ENCODE measurements at regions not wholly inside any gene's neighbourhood (a gene's known extent, or its start where the extent isn't known, plus 50 kb on each side); places are given as distances from the start of the nearest gene placed in this dataset.

- H3K4me1 ChIP-seq (ENCODE audit: control insufficient read depth in 2 of 2, insufficient read depth in 2 of 2, low read length in 1 of 2), result no peaks in the 10 kb centered on the region
- no peak overlapping the region for H3K4me3 ChIP-seq (ENCODE audit: low read depth in 1 of 2, low read length in 2 of 2)
- H3K27me3 ChIP-seq (ENCODE audit: control insufficient read depth in 1 of 2, insufficient read depth in 2 of 2, low read length in 2 of 2), result no peaks in the 10 kb centered on the region
- H3K9me3 ChIP-seq (ENCODE audit: control insufficient read depth in 2 of 2, insufficient read depth in 1 of 2, low read depth in 1 of 2, low read length in 1 of 2), result peaks cover 0 to 6% of the 10 kb centered on the region in 2 donors
- WGBS, 2 donors, result 76 to 80% methylated on average over 3 of the region's 3 CpGs
- H3K27ac ChIP-seq (ENCODE audit: low read depth in 2 of 2, low read length in 1 of 2), result no peak overlapping the region
- no peaks in the 10 kb centered on the region for H3K36me3 ChIP-seq (ENCODE audit: control insufficient read depth in 2 of 2, insufficient read depth in 2 of 2, low read length in 1 of 2)
Measured at GRCh38 chr20:24365670-24366069, 103.8 kb upstream of the SYNDIG1 start.

GRCh38 chr20:24364482-24364881, 104.9 kb upstream of the SYNDIG1 start:
- Histone ChIP-seq H3K4me1 (ENCODE audit: control insufficient read depth in 2 of 2, insufficient read depth in 2 of 2, low read length in 1 of 2) (no peaks in the 10 kb centered on the region), H3K9me3 (ENCODE audit: control insufficient read depth in 2 of 2, insufficient read depth in 1 of 2, low read depth in 1 of 2, low read length in 1 of 2) (peaks cover 0 to 6% of the 10 kb centered on the region in 2 donors), H3K36me3 (ENCODE audit: control insufficient read depth in 2 of 2, insufficient read depth in 2 of 2, low read length in 1 of 2) (no peaks in the 10 kb centered on the region), H3K27me3 (ENCODE audit: control insufficient read depth in 1 of 2, insufficient read depth in 2 of 2, low read length in 2 of 2) (no peaks in the 10 kb centered on the region), H3K4me3 (ENCODE audit: low read depth in 1 of 2, low read length in 2 of 2) (no peak overlapping the region), H3K27ac (ENCODE audit: low read depth in 2 of 2, low read length in 1 of 2) (no peak overlapping the region)
- WGBS, 2 donors, result 32 to 38% methylated on average over 4 of the region's 4 CpGs

DNA sequence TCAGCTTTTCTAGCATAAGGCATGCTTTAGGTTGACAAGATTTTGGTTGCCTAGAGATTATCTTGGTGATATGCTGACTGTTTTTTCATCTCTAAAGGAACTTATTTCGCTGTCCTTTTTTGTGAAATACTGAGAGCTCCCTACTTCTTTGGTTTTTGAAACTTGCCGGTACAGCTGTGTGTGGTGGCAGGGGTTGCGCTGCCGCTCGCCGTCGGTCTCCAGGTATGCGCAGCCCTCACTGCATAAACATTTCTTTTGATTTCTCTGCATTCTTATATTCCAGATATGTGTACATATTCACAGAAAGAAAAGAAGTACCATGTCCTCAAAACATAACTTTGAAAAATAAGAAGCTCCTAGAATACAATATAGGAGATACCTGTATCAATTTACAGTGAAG, 106.4 kb upstream of the SYNDIG1 start:
- H3K4me3 ChIP-seq (ENCODE audit: low read depth in 1 of 2, low read length in 2 of 2), result no peak overlapping the region
- 73 to 75% methylated on average over 8 of the region's 8 CpGs for WGBS, 2 donors
- H3K27ac ChIP-seq (ENCODE audit: low read depth in 2 of 2, low read length in 1 of 2), result no peak overlapping the region
- H3K36me3 ChIP-seq (ENCODE audit: control insufficient read depth in 2 of 2, insufficient read depth in 2 of 2, low read length in 1 of 2), result no peaks in the 10 kb centered on the region
- no peaks in the 10 kb centered on the region for H3K27me3 ChIP-seq (ENCODE audit: control insufficient read depth in 1 of 2, insufficient read depth in 2 of 2, low read length in 2 of 2)
- H3K9me3 ChIP-seq (ENCODE audit: control insufficient read depth in 2 of 2, insufficient read depth in 1 of 2, low read depth in 1 of 2, low read length in 1 of 2), result peaks cover 0 to 6% of the 10 kb centered on the region in 2 donors
- no peaks in the 10 kb centered on the region for H3K4me1 ChIP-seq (ENCODE audit: control insufficient read depth in 2 of 2, insufficient read depth in 2 of 2, low read length in 1 of 2)

- Histone ChIP-seq H3K9me3 (ENCODE audit: control insufficient read depth in 2 of 2, insufficient read depth in 1 of 2, low read depth in 1 of 2, low read length in 1 of 2) (peaks cover 0 to 6% of the 10 kb centered on the region in 2 donors), H3K27ac (ENCODE audit: low read depth in 2 of 2, low read length in 1 of 2) (no peak overlapping the region), H3K4me3 (ENCODE audit: low read depth in 1 of 2, low read length in 2 of 2) (no peak overlapping the region), H3K4me1 (ENCODE audit: control insufficient read depth in 2 of 2, insufficient read depth in 2 of 2, low read length in 1 of 2) (no peaks in the 10 kb centered on the region), H3K36me3 (ENCODE audit: control insufficient read depth in 2 of 2, insufficient read depth in 2 of 2, low read length in 1 of 2) (no peaks in the 10 kb centered on the region), H3K27me3 (ENCODE audit: control insufficient read depth in 1 of 2, insufficient read depth in 2 of 2, low read length in 2 of 2) (no peaks in the 10 kb centered on the region)
Measured at GRCh38 chr20:24362080-24362479, 107.3 kb upstream of the SYNDIG1 start.

DNA sequence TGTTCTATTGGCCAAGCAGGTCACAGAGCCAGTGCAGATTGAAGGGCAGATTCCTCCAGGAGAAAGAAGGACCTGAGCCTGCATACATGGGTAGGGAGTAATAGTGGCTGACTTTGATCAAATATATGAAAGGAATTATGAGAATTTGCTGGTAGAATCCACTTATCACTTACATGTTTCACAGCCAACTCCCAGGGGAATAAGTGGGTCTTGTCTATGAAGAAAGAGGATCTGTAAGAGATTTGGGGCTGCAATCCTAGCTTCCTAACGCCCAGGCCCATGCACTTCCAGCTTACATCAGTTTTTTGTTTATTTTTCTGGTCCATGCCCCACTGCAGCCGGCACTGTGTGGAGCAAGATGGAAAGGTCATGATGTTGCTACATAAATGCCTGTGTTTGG, 107.9 kb upstream of the SYNDIG1 start:
- H3K36me3 ChIP-seq (ENCODE audit: control insufficient read depth in 2 of 2, insufficient read depth in 2 of 2, low read length in 1 of 2), result no peaks in the 10 kb centered on the region
- peaks cover 0 to 6% of the 10 kb centered on the region in 2 donors for H3K9me3 ChIP-seq (ENCODE audit: control insufficient read depth in 2 of 2, insufficient read depth in 1 of 2, low read depth in 1 of 2, low read length in 1 of 2)
- no peaks in the 10 kb centered on the region for H3K27me3 ChIP-seq (ENCODE audit: control insufficient read depth in 1 of 2, insufficient read depth in 2 of 2, low read length in 2 of 2)
- no peak overlapping the region for H3K4me3 ChIP-seq (ENCODE audit: low read depth in 1 of 2, low read length in 2 of 2)
- no peaks in the 10 kb centered on the region for H3K4me1 ChIP-seq (ENCODE audit: control insufficient read depth in 2 of 2, insufficient read depth in 2 of 2, low read length in 1 of 2)
- 57 to 67% methylated on average over 2 of the region's 2 CpGs for WGBS, 2 donors
- no peak overlapping the region for H3K27ac ChIP-seq (ENCODE audit: low read depth in 2 of 2, low read length in 1 of 2)

GRCh38 chr20:24360531-24360930, 108.9 kb upstream of the SYNDIG1 start:
- Histone ChIP-seq H3K9me3 (ENCODE audit: control insufficient read depth in 2 of 2, insufficient read depth in 1 of 2, low read depth in 1 of 2, low read length in 1 of 2) (peaks cover 0 to 6% of the 10 kb centered on the region in 2 donors), H3K4me3 (ENCODE audit: low read depth in 1 of 2, low read length in 2 of 2) (no peak overlapping the region), H3K27ac (ENCODE audit: low read depth in 2 of 2, low read length in 1 of 2) (no peak overlapping the region), H3K27me3 (ENCODE audit: control insufficient read depth in 1 of 2, insufficient read depth in 2 of 2, low read length in 2 of 2) (peaks cover 0 to 3% of the 10 kb centered on the region in 2 donors), H3K4me1 (ENCODE audit: control insufficient read depth in 2 of 2, insufficient read depth in 2 of 2, low read length in 1 of 2) (no peaks in the 10 kb centered on the region), H3K36me3 (ENCODE audit: control insufficient read depth in 2 of 2, insufficient read depth in 2 of 2, low read length in 1 of 2) (no peaks in the 10 kb centered on the region)
- 95 to 97% methylated on average over 3 of the region's 3 CpGs for WGBS, 2 donors

DNA sequence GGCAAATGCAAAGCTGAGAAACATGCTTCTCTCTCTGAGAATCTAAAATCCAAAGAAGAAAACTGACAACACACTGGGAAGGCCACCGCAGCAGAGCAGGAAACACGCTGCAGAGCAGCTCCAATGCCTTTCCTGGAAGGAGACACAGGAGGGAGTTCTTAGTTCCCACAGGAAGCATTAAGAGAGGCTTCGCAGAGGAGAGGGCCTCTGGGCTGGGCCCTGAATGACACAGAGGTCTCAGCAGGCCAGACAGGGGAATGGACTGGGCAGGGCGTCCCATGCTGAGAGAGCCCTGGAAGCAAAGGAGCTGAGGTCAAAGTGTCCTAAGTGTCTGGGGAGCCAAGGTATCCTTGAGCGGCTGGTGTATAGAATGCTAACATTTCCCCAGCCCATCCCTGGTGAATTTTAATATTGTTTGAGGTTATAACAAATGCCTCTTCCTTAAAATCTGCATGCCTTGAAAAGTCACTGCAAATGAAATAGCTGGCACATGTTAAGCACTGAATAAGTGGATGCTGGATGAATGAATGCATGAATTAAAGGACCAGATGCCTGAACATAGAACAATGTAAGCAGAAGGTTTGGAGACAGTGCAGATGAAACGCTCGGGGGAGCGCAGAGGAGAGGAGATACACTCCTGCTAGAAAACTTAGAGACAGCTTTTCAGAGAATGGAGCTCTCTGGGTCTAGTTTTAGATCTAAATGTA, 110.0 kb upstream of the SYNDIG1 start:
- H3K4me3 ChIP-seq (ENCODE audit: low read depth in 1 of 2, low read length in 2 of 2), result no peak overlapping the region
- 74 to 80% methylated on average over 8 of the region's 8 CpGs for WGBS, 2 donors
- no peaks in the 10 kb centered on the region for H3K36me3 ChIP-seq (ENCODE audit: control insufficient read depth in 2 of 2, insufficient read depth in 2 of 2, low read length in 1 of 2)
- peaks cover 0 to 3% of the 10 kb centered on the region in 2 donors for H3K27me3 ChIP-seq (ENCODE audit: control insufficient read depth in 1 of 2, insufficient read depth in 2 of 2, low read length in 2 of 2)
- H3K4me1 ChIP-seq (ENCODE audit: control insufficient read depth in 2 of 2, insufficient read depth in 2 of 2, low read length in 1 of 2), result no peaks in the 10 kb centered on the region
- no peak overlapping the region for H3K27ac ChIP-seq (ENCODE audit: low read depth in 2 of 2, low read length in 1 of 2)
- H3K9me3 ChIP-seq (ENCODE audit: control insufficient read depth in 2 of 2, insufficient read depth in 1 of 2, low read depth in 1 of 2, low read length in 1 of 2), result peaks cover 0 to 6% of the 10 kb centered on the region in 2 donors

DNA sequence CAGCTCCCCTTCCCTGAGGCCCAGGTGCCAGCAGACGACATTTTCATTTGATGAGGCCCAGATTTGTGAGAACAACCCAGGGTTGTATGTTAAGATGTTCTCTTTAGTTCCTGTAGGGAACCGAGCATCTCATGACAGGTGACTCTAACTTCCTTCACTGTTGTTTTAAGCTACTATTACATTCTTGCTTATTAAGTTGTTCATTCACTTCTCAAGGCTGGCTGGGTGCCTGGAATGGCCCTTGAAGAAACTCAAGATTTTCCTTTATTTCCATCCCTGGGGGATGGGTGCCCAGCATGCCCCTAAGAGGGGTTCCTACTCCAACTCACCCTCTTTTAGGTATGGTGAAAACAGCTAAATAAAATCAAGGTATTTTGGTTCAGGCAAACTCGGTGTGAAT, 111.5 kb upstream of the SYNDIG1 start:
- no peaks in the 10 kb centered on the region for H3K4me1 ChIP-seq (ENCODE audit: control insufficient read depth in 2 of 2, insufficient read depth in 2 of 2, low read length in 1 of 2)
- peaks cover 0 to 3% of the 10 kb centered on the region in 2 donors for H3K27me3 ChIP-seq (ENCODE audit: control insufficient read depth in 1 of 2, insufficient read depth in 2 of 2, low read length in 2 of 2)
- H3K9me3 ChIP-seq (ENCODE audit: control insufficient read depth in 2 of 2, insufficient read depth in 1 of 2, low read depth in 1 of 2, low read length in 1 of 2), result peaks cover 0 to 6% of the 10 kb centered on the region in 2 donors
- H3K4me3 ChIP-seq (ENCODE audit: low read depth in 1 of 2, low read length in 2 of 2), result no peak overlapping the region
- no peaks in the 10 kb centered on the region for H3K36me3 ChIP-seq (ENCODE audit: control insufficient read depth in 2 of 2, insufficient read depth in 2 of 2, low read length in 1 of 2)
- H3K27ac ChIP-seq (ENCODE audit: low read depth in 2 of 2, low read length in 1 of 2), result no peak overlapping the region
- WGBS, 2 donors, result 61 to 77% methylated on average over 3 of the region's 3 CpGs

DNA sequence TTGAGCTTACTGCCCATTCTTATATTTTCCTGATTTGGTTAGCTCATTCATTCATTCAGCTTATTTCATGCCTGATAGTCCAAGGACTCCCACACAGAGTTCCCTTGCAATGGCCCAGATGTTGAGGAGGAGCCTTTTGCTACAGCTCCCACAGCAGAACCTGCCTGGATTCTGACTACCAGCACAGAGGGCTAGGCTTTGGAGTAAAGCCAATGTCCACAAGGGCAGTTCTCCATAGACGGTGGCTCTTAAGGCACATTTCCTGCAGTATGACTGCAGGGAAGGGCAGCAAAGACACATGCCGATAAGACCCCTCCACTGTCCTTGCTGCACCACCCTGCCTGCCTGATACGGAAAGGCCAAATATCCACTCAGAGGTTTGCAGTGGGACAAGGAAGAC, 112.3 kb upstream of the SYNDIG1 start:
- Histone ChIP-seq H3K9me3 (ENCODE audit: control insufficient read depth in 2 of 2, insufficient read depth in 1 of 2, low read depth in 1 of 2, low read length in 1 of 2) (peaks cover 0 to 2% of the 10 kb centered on the region in 2 donors), H3K27ac (ENCODE audit: low read depth in 2 of 2, low read length in 1 of 2) (no peak overlapping the region)
- 72 to 73% methylated on average over 3 of the region's 3 CpGs for WGBS, 2 donors

DNA sequence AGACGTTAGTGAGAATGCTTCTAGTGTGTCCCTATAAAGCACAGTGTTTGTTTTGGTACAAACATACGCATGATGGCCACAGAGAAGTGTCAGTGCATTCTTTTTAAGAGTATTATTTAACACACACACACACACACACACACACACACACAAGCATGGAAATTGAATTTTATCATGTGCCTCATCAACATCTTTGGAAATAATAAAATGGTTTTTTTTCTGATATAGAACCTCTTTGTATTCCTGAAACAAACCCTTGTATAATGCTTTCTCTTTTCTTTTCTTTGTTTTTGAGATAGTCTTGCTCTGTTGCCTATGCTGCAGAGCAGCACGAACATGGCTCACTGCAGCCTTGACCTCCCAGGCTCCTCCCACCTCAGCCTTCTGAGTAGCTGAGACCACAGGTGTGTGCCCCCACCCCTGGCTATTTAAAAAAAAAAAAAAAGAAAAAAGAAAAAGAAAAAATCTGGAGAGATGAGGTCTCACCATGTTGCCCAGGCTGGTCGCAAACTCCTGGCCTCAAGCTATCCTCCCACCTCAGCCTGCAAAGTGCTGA, 116.2 kb upstream of the SYNDIG1 start:
- Histone ChIP-seq H3K27ac (ENCODE audit: low read depth in 2 of 2, low read length in 1 of 2) (no peak overlapping the region), H3K9me3 (ENCODE audit: control insufficient read depth in 2 of 2, insufficient read depth in 1 of 2, low read depth in 1 of 2, low read length in 1 of 2) (no peaks in the 10 kb centered on the region), H3K27me3 (ENCODE audit: control insufficient read depth in 1 of 2, insufficient read depth in 2 of 2, low read length in 2 of 2) (peaks cover 0 to 3% of the 10 kb centered on the region in 2 donors), H3K4me1 (ENCODE audit: control insufficient read depth in 2 of 2, insufficient read depth in 2 of 2, low read length in 1 of 2) (no peaks in the 10 kb centered on the region), H3K4me3 (ENCODE audit: low read depth in 1 of 2, low read length in 2 of 2) (no peak overlapping the region), H3K36me3 (ENCODE audit: control insufficient read depth in 2 of 2, insufficient read depth in 2 of 2, low read length in 1 of 2) (no peaks in the 10 kb centered on the region)
- whole genome bisulfite sequencing, 2 donors, result 73 to 75% methylated on average over 4 of the region's 4 CpGs

More for the DNA sequence above, 112.3 kb upstream of the SYNDIG1 start:
- Histone ChIP-seq H3K36me3 (ENCODE audit: control insufficient read depth in 2 of 2, insufficient read depth in 2 of 2, low read length in 1 of 2) (no peaks in the 10 kb centered on the region), H3K27me3 (ENCODE audit: control insufficient read depth in 1 of 2, insufficient read depth in 2 of 2, low read length in 2 of 2) (peaks cover 0 to 3% of the 10 kb centered on the region in 2 donors), H3K4me3 (ENCODE audit: low read depth in 1 of 2, low read length in 2 of 2) (no peak overlapping the region), H3K4me1 (ENCODE audit: control insufficient read depth in 2 of 2, insufficient read depth in 2 of 2, low read length in 1 of 2) (no peaks in the 10 kb centered on the region)
